IPS DF 4.7 (cell line): ENCODE measurements at regions not wholly inside any gene's neighbourhood (a gene's known extent, or its start where the extent isn't known, plus 50 kb on each side); places are given as distances from the start of the nearest gene placed in this dataset.
A peak's percentile ranks its signal among the peaks of the same experiment; 100 is the strongest.
"Not testable (repeated sequence)": the region's sequence is repeated elsewhere in the genome, so short reads cannot be mapped to it uniquely, and the experiment has no call there.

Experiments used
- DNase-seq: peaks from one replicate; pipeline ENCODE4 v3.0.0-alpha.2; 2013; ENCODE audit warnings: low spot score; ENCODE audit errors: extremely low read depth

DNA sequence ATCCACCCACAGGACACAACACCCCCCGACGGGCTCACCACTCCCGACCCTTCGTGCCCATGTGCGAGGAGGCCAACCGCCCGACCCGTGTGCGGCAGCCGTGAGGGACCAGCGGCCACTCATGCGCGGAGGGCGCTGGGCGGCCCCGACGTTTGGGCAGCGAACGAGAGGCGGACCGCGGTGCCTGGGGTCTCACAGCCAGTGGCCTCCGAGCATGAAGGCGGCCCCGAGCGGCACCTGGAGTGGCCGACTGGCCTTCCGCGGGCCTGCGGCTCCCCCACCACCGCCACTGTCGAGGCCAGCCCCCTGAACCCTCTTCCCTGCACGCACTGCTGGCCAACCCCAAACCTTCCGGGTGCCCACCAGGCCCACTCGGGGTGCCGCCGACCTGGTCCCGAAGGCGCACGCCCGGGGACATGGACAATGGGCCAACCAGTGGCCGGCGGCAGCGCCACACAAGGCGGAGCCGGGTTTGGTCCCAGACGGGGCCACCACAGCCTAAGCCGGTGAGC, 4274.9 kb upstream of the OR11H1 start:
- DNase-seq = no peak

DNA sequence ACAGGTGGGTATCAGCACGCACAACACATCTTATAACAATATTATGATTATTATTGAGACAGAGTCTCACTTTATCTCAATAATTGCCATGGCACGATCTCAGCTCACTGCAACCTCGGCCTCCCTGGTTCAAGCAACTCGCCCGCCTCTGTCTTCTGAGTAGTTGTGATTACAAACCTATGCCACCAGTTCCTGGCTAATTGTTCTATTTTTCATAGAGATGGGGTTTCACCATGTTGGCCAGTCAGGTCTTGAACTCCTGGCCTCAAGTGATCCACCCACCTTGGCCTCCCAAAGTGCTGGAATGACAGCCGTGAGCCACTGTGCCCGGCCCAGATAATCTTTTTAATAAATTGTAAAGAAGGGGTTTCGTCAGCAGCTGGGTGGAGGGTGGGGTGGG, 4257.0 kb upstream of the OR11H1 start:
- DNase-seq = not testable (repeated sequence)

DNA sequence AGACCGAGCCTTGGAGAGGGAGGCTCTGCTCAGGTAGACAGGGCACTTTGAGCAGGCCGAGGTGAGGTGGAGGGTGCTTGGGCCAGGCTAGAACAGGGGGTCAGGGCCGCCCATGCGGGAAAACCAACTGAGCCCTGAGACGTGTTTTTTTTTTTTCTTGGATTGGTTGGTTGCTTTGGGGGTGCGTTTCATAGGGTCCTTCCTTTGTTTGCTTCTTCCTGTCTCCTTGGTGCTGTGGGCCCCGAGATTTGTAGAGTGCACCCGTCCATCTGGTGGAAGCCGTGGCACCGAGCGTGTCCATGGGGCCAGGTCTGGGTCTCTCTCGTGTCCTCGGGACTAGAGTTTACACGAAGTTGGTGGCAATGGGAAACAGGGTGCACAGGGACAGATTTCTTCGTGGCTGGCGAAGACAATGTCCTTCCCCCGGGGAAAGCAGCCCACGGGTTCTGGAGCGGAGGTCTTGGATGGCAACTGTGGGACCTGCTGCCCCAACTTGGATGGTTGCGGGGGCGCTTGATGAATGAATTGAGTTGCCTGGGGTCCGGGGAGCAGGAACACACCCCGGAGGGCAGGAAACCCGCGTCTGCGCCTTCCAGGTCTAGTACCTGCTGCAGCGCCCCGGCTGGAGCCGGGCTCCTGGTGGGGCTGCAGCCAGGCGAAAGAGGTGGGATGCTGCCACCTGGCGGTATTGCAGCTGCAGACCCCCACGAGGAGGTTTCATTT, 4242.7 kb upstream of the OR11H1 start:
- peak; percentile 0 for DNase-seq

DNA sequence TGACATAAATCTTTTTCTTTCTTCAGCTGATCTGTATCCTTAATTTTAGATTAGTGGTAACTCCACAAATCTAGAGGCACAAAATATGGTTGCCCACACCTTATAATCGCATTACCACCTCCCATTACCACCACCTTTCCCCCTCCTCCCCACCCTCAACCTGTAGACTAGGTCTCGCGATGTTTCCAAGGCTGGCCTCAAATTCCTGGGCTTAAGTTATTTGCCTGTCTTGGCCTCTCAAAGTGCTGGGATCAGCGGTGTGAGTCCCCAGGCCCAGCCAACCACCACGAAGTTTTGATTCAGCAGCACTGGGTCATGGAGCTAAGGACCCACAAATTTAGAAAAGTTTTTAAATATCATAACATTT, 4242.2 kb upstream of the OR11H1 start:
- not testable (repeated sequence) for DNase-seq

DNA sequence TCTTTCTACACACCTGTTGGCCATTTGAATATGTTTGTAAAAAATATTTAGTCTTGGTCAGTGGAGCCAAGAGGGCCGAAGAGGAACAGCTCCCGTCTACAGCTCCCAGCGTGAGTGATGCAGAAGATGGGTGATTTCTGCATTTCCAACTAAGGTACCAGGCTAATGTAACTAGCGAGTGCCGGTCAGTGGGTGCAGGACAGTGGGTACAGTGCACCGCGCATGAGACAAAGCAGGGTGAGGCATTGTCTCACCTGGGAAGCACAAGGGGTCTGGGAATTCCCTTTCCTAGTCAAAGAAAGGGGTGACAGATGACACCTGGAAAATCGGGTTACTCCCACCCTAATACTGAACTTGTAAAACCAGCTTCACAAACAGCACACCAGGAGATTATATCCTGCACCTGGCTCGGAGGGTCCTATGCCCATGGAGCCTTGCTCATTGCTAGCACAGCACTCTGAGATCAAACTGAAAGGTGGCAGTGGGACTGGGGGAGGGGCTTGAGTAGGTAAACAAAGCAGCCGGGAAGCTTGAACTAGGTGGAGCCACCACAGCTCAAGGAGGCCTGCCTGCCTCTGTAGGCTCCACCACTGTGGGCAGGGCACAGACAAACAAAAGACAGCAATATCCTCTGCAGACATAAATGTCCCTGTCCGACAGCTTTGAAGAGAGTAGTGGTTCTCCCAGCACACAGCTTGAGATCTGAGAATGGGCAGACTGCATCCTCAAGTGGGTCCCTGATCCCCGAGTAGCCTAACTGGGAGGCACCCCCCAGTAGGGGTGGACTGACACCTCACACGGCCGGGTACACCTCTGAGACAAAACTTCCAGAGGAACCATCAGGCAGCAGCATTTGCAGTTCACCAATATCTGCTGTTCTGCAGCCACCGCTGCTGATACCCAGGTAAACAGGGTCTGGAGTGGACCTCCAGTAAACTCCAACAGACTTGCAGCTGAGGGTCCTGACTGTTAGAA, 4239.5 kb upstream of the OR11H1 start:
- not testable (repeated sequence) for DNase-seq

DNA sequence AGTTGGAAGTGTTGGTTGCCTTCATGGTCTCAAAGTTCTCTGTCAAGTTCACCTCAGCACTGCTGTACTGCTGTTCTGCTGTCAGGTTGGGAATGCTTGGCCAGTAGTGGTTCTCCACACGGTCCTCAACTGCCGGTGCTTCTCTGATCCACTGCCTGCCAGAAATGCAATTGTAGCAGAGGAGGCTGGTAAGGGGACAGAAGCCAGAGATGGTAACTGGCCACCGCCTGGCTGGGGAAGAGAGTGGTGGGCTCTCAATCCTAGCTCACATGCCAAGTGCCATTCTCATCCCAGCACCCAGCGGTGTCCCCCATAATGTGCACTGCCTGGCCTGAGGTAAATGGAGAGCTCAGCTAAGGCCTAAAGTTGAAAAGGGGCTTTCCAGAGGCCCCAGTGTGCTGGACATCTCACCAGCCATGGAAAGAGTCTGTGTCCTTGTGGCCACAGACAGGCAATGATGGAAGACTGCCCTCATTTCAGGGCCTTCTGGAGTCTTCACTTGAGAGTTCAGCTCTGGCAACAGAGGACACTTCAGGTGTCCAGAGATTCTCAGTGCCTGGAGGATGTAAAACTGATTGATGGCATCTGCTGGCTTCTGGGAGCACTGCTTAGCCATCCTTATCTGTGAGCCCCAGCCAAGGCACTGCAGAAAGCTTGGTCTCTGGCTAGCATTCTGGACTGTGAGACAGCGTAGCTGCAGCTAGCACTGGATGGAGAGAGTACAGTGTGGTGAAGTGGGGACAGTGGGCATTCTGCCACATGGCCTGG, 4229.7 kb upstream of the OR11H1 start:
- not testable (repeated sequence) for DNase-seq

DNA sequence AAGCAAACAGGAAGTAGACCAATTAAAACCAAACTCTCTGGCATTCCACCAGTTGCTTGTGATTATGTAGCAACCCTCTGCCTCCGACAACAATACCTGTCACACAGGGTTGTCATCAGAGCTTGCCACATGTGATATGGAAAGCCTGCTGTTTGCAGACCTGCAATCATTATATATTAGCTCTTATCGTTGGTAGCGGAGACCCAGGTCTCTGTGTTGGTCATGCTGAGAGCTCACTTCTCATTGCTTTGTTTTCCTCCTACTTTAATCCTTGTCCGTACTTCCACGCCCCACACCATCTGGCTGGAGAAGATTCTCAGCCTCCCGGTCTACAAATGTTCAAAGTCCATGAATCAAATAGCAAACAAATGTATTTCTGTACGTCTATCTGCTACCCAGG, 4225.6 kb upstream of the OR11H1 start:
- not testable (repeated sequence) for DNase-seq

DNA sequence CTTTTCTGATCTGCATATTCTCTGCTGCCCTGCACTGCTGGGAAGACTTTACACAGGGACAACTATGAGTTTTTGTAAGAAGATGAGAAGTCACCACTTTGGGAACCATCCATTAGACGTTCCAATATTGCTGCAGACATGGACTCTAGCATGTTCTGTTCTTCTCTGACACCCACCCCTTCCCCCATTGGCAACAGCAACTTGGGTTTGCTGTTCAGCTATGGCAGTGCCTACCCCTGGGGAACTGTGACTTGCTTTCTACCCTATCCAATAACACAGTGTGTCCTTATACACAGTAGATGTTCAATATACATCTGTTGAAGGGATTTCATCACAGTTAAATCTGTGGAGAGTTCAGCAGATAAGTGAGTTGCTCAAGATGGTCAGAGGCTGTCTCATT, 4225.1 kb upstream of the OR11H1 start:
- DNase-seq = not testable (repeated sequence)

DNA sequence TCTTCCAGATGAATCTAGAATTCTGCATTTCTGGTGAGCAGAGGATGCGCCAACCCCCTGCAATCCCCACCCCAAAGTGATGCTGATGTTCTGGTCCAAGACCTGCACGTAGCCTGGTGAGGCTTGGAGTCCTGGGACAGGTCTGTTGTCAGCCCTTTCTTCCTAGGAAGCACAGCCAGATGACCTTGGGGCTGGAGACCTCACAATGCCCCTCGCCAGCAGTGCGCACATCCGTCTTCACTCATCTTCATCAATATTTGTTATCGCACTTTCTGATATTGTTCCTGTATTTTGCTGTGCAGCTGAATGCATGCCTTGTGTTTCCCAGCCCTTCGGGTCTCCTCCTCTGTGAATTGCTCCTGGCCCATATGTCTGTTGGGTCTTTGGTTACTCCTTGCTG, 4222.8 kb upstream of the OR11H1 start:
- not testable (repeated sequence) for DNase-seq

DNA sequence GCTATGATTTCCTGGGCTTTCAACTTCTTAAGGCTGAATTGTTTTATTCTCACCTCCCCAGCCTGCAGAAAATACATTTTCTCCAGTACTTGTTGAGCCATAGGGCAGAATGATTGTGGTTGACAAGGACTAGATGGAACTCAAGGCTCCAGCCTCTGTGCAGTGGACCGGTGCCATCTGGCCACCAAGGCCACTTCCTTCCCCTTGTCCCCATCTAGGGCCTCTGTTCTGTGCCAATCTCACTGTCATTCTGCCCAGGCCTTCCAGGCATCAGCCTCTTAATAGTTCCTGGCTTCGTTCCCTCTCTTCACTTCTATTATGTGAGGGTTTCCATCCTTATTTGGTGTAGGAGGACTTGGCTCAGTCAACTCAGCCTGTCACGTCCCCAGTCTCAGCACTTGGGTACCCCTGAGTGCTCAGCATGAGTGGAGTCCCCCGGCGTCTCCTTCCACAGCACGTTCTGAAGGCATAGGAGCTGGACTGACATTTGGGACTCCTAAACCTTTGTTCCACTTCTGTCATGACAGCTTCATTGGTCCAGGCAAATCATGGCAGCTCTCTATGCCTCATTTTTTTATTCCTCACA, 4221.0 kb upstream of the OR11H1 start:
- DNase-seq = not testable (repeated sequence)

DNA sequence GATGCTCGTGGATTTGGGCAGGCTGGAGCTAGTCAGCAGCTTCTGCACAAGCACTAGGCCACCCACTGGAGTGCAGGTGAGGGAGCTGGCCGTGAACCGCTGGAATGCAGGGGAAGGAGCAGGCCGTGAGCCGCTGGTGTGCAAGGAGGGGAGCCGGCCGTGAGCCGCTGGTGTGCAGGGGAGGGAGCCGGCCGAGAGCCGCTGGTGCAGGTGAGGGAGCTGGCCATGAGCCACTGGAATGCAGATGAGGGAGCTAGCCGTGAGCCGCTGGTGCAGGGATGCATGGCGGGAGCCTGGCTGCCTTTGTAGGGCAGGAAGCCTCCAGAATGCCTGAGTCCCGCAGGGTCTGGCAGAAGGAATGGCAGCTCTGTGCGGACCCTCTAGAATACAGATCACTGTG, 4220.0 kb upstream of the OR11H1 start:
- no peak for DNase-seq

DNA sequence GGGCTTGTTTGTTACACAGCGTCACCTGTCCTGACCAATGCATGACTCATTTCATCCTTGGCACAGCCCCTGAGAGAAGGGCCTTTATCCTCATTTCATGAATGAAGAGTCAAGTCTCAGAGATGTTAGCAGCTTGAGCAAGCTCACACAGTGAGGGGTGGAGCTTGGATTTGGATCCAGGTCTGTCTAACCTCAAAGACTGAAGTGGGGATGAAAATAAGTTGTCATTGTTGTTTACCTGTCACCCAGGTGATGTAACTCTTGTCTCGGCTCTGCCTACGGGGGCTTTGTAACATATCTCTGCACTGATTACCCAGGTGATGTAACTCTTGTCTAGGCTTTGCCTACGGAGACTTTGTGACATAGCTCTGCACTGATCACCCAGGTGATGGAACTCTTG, 4218.2 kb upstream of the OR11H1 start:
- not testable (repeated sequence) for DNase-seq

DNA sequence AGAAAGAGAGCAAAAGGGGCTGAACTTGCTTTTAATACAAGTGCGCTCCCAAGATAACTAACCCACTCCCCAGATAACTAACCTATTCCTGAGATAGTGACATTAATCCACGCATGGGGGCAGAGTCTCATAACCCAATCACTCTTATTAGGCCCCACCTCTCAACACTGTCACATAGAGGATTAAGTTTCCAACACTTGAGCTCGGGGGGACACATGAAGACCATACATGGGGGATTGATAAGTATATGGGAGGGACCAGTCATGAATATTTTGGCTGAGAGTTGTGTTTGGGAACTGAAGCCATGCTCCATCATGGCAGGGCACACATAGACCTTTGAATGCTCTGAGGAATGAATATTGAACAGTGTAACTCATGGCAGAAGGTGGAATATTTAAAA, 4217.3 kb upstream of the OR11H1 start:
- not testable (repeated sequence) for DNase-seq

DNA sequence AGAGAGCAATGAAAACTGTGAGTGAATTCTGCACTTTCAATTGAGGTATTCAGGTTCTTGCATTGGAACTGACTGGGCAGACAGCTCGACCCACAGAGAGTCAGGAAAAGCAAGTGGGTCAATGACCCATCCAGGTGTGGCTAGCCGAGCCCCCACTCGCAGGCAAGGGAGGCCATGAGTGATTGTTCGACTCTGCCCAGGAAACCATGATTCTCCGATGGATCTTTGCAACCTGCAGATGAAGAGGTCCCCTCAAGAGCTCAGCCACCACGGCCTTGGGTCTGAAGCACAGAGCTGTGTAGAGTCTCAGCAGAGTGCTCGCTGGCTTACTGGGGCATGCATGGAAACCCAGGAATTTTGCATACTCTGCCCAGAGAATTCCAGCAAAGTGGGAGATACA, 4215.4 kb upstream of the OR11H1 start:
- DNase-seq = not testable (repeated sequence)

DNA sequence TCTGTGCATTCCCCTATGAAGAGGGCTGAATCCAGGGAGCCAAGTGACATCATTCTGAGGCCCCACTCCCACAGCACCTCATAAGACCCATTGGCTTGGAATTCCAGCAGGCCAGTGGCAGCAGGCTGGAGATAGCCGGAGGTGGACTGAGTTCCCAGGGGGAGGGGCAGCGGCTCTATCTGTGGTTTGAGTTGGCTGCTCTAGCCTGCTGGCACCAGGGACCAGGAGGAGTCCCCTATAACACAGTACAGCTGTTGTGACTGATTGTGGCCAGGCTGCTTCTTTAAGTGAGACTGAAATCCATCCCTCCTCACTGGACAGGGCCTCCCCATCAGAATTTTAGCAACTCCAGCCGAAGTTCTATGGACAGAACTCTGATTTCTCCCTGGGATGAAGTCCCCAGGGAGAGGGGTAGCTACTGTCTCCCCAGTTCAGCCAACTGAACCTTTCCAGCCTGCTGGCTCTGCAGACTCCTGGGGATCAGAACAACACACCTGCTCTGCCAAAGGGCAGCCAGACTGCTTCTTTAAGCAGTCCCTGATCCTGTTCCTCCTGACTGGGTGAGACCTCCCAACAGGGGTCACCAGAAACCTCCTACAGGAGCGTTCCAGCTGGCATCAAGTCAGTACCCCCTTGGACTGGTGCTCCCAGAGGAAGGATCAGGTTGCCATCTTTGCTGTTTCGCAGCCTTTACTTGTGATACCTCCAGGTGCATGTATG, 4214.8 kb upstream of the OR11H1 start:
- not testable (repeated sequence) for DNase-seq

DNA sequence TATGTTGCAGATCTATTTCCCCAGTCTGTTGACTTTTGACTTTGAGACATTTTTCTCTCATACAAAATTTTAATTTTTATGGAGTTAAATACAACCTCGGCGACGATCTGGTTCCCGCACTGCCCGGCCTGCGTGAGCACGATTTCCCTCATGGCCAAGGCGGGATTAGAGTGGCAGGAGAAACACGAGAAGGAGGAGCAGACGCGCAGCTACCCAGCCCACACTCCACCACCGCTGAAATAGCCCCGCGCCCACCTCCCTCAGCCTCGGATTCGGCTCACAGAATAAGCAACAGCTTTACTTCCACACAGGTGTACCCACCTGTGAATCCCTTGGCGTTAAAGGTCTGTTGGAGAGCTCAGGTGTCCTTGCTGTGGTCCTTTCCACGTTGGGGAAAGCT, 4209.4 kb upstream of the OR11H1 start:
- DNase-seq = not testable (repeated sequence)

DNA sequence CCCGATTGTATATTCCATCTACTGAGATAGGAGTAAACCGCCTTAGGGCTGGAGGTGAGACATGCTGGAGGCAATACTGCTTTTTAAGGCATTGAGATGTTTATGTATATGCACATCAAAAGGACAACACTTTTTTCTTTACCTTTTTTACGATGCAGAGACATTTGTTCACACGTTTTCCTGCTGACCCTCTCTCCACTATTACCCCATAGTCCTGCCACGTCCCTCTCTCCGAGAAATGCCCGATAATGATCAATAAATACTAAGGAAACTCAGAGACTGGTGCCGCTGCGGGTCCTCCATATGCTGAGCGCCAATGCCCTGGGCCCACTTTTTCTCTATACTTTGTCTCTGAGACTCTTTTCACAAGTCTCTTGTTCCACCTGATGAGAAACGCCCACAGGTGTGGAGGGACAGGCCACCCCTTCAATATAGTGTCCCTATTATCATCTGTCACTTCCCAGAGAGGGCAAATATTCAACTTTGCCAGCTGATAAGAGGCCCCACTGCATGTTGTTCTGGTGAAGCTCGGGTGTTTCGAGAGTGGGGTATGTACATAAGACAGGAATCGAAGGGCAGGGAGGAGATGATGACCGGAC, 4203.5 kb upstream of the OR11H1 start:
- not testable (repeated sequence) for DNase-seq

DNA sequence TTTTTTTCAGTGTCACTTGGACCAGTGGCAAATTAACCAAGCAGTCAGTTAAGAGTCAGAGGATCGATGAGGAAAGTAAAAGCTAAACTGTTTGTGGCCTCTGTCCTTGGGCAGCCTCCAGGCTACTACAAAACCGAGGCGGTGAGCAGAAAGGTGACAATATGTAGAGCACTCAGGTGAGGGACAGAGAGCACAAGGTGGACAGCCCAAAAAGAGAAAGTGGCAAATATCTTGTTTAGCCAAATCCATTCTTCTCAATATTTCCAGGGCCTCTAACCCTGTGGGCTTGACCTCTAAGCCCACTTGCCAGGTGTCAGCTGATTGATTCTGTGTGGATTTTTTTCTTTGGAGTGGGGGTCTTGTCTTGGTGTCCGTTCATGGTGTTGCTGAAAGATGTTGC, 4202.2 kb upstream of the OR11H1 start:
- no peak for DNase-seq

DNA sequence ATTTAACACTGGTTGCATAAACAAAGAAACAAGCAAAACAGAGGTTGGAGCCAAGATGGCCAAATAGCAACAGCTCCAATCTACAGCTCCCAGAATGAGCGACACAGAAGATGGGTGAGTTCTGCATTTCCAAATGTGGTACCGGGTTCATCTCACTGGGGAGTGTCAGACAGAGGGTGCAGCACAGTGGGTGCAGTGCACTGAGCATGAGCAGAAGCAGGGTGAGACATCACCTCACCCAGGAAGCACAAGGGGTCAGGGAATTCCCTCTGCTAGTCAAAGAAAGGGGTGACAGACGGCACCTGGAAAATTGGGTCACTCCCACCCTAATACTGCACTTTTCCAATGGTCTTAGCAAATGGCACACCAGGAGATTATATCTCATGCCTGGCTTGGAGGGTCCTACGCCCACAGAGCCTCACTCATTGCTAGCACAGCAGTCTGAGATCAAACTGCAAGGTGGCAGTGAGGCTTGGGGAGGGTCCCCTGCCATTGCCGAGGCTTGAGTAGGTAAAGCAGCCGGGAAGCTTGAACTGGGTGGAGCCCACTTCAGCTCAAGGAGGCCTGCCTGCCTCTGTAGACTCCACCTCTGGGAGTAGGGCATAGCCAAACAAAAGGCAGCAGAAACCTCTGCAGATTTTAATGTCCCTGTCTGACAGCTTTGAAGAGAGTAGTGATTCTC, 4186.5 kb upstream of the OR11H1 start:
- DNase-seq = not testable (repeated sequence)
